ENCODE measurements at regions not wholly inside any gene's neighbourhood (a gene's known extent, or its start where the extent isn't known, plus 50 kb on each side); places are given as distances from the start of the nearest gene placed in this dataset.

DNA sequence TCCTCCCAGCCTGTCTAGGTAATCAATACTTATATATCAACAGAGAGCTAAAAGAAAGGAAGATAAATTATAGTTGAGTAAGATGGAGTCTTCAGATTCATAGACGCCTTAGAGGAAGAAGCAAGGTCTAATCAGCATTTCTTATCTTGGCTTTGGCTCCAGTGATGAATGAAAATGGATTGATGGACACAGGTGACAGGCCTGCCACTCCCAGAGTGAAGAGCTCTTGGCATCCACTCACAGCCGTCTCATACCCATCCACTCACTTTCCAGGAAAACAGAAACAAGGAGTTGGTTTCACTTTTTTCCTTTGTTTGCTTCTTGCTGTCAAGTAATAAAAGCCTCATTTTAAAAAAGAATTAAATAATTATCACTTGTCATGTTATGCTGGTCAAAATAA is 168.2 kb downstream of the MFSD1 start:
- DNase-seq (ENCODE audit: low read depth): no peak

DNA sequence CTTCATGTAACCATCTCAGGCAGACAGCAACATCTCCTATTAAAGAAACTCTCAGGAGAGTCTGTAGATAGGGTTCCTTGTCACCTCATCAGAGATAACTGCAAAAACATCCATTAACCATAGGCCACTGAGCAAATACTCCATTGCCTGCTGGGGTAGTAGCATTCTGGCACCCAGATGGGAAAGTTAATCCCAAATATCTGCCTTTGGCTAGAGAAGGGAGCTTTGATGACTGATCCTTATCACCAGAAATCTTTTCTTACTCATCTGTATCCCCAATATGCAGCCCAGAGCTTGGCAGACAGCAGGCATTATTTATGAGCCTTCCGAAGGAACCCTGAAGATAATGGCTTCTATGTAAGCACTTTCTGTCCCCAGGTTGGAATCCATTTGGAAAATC is 173.1 kb downstream of the MFSD1 start:
- DNase-seq (ENCODE audit: low read depth): no peak

DNA sequence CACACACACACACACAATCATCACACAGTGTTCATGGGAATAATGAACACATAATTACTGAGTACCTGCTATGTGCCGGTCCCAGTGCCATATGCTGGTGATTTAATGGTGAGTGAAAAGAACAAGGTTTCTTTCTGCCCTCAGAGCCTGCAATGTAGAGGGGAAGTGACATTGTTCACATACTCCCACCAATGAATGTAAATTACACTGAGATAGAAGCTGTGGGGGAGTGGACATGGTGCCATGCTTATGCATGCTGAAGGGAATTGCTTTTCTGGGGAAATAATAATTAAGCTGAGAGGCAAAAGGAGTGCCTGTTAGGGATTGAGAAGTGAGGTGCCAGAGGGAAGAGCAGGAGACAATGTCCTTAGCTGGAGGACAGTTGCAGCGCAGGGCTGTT is 175.1 kb downstream of the MFSD1 start:
- no peak for DNase-seq (ENCODE audit: low read depth)

DNA sequence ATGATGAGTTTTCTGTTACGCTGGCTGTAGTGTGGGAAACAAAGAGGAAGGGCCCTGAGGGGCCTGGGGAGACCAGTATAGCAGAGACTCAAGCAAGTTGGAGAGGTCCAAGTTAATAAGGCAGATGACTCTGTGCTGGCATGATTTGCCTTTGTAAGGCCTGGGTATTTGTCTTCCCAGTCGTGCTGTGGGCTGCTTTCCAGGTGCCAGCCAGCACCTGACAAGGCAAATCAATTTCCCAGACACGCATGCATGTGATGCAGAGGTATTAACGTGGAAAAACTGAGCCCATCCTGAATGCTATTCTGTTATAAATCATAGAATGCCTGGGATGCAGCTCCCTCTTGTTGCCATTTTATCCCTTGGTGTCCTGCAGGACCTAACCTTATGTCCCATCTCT is 175.6 kb downstream of the MFSD1 start:
- DNase-seq (ENCODE audit: low read depth): no peak

DNA sequence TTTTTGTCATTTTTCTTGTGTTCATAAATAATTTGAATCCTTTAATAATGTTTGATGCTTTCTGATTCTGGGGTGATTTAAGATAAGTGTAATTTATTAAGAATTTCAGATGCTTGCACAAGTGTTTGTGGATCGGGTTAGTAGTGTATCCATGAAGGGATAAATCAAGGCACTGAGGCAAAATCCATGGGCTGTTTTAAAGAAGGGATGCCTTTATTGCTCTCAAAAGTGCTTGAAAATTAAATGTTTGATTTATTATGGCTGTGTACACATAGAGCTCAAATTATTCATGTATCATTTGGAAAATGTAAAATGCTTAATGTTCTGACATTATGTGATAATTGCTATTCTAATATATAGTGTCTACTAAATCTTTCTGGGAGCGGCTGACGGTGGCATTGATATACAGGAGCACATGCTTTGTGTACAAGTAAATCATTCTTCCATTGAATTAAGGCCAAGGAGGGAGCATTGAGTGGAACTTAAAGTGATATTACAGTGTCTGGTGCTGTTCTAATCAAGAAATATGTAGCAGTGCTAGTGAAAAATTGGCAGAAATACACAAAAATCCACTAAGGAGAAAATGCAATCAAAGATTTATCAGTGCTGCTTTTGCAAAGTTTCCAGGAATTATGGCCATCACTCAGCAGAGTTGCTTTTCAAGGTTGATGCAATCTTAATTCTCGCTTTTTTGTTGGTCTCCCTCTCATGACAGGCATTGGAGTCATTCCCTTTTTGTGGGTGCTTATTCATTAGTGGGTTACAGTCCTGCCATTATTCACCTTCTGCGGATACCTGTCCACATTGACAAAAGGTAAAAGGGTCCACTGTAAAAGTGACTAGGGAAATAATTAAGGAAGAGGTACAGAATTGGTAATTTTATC is 181.6 kb downstream of the MFSD1 start:
- DNase-seq (ENCODE audit: low read depth): no peak

DNA sequence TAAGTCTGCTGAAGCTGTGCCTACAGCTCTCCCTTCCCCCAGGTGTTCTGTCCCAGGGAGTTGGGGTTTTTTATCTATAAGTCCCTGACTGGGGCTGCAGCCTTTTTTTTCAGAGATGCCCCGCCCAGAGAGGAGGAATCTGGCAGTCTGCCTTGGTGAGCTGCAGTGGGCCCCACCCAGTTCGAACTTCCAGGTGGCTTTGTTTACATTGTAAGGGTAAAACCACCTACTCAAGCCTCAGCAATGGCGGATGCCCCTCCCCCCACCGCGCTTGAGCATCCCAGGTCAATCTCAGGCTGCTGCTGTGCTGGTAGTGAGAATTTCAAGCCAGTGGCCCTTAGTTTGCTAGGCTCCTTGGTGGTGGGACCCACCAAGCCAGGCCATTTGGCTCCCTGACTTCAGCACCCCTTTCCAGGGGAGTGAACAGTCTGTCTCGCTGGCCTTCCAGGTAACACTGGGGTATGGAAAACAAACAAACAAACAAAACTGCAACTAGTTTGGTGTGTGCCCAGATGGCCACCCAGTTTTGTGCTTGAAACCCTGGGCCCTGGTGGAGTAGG is 189.4 kb downstream of the MFSD1 start:
- no peak for DNase-seq (ENCODE audit: low read depth)

DNA sequence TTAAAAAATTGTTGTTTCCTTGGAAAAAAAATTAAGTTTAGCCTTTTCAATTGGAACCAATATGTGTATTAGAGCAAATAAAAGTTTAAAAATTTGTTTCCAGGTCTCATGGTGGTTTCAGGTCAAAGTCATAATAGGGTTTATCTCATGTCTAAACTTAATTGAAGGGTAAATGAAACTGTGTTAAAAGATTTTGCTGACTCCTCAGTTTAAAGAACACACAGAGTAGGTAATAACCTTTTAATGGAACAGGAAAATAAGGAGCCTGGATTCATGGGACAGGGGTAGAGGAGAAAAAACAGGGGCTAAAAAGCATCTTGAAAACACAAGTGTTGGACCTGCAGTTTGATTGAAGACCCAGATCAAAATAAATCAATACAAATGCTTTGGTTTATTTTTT is 190.6 kb downstream of the MFSD1 start:
- DNase-seq (ENCODE audit: low read depth): no peak

DNA sequence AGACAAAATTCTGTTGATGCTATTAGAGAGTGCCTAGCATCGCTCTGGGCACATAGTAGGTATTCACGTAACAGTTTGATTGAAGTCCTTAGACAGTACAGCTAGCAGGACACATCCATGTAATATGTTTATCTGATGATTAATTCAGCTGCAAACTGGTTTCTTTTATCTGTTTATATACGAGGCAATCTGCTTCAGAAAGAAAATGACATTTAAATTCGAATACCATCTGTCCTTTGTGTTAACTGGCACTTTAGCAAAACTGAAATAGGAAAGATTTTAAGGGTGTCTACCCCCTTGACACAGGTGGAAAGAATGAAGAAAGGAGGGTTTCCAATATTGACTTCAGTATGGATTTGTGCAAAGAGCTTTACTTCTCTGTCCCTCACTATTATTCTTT is 192.5 kb downstream of the MFSD1 start:
- no peak for DNase-seq (ENCODE audit: low read depth)

DNA sequence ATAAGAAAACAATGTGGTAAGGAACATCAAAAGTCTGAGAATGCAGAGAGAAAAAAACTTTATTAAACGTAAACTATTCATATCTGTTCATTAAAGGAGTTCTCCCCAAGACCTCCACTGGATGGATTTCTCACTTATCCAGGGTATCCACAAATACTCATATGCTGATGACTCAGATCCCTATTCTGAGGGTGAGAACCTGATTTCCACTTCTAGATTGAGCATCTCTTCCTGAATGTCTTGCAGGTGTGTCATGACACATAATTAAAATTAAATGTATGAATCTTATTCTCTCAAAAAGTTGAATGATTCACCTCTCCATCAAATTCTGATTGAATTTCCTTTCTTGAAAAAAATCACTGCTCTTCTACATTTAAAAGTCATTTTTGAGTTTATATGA is 199.9 kb downstream of the MFSD1 start:
- no peak for DNase-seq (ENCODE audit: low read depth)

DNA sequence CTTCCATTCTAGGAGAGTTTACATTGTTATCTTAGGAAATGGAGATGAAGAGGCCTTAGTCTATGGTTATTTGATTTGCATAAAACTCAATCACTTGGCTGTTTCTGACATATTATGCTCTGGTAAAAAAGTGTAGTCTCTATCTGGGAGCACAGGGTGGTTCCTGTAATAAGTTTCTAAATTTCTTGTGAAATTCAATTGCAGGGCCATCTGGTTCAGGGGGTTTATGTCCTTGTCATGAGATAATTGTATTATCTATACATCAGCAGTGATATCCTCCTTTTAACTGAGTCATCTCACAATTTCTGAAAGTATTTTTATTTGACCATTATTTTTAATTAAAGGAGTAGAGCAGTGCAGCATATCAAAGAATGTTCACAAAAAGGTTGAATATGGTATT is 203.3 kb downstream of the MFSD1 start:
- DNase-seq (ENCODE audit: low read depth): no peak

DNA sequence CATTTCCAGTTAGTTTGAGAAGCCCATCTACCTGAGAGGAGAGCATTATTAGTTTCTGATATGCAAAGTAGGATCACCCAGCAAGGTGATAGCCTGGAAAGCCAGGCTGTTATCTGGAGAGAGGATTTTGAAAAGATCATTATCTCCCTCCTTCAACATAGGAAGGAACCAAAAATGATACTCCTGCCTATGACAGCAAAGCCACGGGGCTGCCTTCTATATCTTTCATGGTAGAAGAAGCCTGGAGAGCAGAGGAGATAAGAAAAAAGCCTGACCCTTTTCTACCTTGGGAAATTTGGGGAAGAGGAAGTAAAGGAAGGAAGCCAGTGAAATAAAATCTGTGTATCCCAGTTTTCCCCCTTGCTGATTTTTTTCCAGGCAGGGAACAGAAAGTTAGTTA is 205.5 kb downstream of the MFSD1 start:
- DNase-seq (ENCODE audit: low read depth): no peak

DNA sequence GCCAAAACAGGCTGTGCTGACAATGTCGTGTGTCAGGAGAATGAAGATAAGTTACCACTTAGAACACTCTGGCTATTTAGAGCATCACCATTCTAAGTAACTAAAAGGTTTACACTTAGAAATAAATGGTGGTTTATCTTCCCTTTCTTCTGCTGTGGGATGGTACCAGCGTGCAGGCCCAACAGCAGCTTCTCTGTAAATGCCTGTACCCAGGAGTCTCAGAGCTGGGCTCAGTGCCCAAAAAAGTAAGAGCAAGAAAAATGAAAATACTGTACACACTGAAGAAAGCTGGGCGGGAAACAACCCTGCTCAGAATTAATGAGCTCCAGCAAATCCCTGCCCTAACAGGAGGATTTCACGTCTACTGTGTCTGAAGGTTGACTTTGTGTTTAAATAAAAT is 206.5 kb downstream of the MFSD1 start:
- no peak for DNase-seq (ENCODE audit: low read depth)

DNA sequence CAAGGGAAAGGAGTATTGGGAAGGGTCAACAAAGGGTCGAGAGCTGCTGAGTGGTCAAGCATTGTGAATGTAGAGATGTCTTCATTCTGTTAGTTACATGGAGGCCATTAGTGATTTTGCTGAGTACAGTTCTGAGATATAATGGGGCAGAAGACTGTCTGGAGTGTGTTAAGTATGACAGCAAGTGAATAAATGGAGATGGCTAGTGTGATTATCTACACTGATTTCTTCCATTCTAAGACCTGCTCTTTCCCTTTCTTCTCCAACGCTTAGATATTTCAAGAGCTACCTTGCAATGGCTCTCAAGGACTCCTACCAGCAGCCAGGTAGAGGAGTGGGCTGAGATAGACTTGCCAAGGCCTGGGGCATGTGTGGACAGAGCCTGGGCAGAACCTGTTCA is 216.5 kb downstream of the MFSD1 start:
- no peak for DNase-seq (ENCODE audit: low read depth)

DNA sequence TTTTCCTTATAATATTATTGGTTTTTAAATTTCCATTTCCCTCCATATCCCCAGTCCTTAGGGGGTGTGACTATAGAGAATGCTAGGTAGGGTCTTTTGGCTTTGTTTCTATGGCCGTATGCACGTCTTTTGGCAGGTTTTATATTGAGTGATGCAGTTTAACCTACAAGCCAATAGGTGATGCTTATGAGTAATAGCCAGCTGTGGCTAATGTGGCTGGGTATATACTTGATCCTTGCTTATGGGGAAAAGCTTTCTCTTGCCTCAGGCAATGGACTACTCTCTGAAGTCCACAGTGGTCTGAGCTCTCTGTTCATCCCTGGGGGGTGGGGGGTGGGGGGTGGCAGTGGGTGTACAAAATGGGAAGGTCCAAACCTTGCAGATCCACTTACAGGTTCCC is 223.9 kb downstream of the MFSD1 start:
- DNase-seq (ENCODE audit: low read depth): no peak

DNA sequence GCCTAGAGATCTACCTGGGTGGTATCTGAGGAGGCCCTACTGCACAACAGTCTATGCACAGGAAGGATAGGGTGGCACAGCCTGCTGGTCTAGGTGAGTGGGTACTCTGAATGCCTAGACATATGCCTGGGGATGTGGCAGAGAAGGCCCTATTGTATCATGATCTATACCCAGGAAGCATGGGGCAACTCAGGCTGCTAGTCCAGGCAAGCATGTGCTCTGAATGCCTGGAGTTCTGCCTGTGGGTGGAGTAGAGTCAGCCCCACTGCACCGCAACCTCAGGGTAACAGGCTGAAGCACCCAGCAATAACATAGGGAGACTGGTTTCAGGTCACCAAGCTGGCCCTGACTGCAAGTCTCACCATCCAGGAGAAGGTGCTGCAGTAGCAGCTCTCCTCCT is 224.7 kb downstream of the MFSD1 start:
- no peak for DNase-seq (ENCODE audit: low read depth)

DNA sequence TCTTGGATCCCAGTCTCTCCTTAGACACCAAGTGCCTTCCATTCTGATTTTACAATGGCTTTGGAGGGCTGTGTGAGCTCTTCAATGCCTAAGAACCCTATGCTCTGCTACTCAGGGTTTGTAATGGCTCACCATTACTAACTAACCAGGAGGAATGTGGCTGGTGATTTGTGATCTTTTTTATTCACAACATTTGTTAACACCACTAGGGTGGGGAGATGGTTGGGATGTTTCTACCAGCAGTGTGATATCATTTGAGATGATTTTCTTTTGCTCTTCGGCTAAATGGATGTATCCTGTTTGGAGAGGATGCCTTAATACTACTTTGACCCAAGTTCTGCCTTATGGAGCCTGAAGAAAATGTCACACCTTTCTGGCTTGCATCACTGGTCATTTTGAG is 226.9 kb downstream of the MFSD1 start:
- no peak for DNase-seq (ENCODE audit: low read depth)

DNA sequence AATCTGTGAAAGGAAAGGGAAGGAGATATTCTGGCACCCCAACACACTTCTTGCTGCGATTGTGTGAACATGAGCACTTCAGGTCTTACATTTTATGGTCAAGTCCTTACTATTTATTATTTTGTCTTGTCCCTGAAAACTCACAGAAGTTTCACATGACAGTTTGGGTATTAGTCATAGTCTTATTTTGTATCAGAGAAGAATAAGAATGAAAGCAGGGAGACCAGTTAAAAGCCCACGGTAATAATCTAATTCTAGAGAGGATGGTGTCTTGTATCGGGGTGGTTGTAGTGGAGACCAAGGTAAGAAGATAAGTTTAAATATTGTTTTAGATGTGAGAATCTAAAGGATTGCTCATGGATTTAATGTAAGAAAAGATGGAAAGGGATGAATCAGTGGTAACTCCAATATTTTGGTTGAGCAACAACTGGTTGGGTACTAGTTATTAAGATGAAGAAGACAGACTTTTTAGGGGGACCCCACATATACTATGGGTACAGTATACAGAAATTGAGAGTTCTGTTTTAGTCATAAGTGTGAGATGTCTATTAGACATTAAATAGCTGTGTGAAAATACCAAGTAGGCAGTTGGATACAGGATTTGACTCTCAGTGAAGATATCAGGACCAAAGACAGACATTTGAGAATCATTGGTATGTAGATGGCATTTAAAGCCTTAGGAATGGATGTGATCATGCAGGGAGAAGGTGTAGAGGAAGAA is 227.6 kb downstream of the MFSD1 start:
- DNase-seq (ENCODE audit: low read depth): no peak

DNA sequence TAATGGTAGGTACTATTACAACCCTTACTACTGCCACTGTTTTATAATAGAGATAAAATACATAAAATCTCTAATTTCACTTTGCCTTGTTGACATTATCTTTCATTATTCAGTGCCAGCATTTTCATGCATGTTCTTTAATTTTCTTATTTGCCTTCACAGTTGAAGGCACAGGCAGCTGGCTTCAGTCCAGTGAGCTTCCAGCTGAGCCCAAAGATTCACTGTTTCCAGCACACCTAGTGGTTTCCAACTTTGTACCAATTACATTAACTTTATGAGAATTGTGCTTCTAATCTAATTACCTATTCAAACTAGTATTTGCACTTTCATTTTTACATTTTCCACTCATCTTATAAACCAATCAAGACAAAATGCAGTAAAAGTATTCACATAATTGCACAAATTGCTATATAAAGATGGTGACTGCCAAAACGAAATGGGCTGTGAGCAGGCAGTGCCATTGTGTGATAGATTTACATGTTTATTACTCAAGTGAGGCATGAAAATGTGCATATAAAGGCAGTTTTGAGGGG is 228.3 kb downstream of the MFSD1 start:
- DNase-seq (ENCODE audit: low read depth): no peak

DNA sequence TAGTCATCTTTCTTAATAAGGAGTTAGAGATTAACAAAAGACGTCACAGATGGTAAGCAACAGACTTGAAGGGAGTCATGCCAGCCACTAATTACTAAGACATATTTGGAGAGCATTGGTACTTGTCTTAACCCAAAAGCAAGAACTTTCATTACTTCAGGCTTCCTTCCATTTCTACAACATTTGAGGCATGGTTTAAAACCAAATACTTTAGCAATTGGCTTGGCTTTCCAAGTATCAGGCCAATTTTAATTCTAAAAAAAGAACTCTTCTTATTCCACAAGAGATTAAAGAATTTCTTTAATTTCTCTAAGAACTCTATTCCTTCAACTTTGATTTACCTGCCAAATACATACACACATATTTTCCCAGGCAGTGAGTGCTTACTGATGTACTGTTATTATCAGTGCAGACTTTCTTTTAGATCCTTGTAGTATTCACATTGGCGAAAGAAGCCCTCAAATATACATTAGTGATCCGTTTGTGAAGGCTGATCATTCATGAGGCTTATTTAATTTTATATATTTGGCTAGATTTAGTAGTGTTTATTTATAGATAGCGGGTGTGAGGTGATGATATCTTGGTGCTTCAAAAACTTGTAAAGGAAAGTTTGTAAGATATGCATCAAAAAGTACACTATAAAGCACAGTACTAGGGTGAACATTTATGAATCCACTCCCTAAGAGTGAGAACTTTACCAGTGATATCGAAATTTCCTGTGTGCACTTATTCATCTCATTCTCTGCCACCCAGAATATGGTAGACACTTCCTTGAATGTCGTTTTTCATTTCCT is 229.2 kb downstream of the MFSD1 start:
- DNase-seq (ENCODE audit: low read depth): no peak

DNA sequence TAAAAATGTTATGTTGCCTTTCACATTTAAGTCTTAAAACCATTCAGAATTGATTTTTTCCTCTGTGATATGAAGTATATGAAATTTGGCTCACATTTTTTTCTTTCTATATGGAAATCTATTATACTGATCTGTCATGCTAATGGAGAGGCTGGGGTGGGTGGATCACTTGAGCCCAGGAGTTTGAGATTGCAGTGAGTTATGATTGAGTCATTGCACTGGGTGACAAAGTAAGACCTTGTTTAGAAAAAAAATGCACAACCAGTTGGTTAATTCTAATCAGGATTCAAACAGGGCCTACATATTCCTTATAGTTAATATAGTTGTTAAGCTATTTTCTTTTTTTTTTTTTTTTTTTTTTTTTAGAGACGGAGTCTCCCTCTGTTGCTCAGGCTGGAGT is 230.5 kb downstream of the MFSD1 start:
- no peak for DNase-seq (ENCODE audit: low read depth)

DNA sequence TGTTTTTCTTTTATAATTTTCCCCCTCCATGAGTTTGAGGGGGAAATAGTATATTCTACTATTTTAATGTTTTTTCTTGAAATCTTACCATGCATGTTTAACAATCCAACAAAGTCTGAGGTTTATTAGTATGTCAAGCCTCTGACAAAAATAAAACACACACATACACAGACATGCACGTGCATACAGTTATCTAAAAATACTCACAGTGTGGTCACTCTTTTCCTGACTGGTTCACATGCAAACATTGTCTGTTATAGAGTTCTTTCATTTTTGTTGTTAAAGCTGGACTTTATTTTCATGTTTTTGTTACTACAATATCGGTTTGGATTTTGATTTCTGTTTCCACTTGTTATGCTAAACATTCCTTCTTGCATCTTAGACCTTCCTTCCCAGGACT is 236.6 kb downstream of the MFSD1 start:
- no peak for DNase-seq (ENCODE audit: low read depth)

DNA sequence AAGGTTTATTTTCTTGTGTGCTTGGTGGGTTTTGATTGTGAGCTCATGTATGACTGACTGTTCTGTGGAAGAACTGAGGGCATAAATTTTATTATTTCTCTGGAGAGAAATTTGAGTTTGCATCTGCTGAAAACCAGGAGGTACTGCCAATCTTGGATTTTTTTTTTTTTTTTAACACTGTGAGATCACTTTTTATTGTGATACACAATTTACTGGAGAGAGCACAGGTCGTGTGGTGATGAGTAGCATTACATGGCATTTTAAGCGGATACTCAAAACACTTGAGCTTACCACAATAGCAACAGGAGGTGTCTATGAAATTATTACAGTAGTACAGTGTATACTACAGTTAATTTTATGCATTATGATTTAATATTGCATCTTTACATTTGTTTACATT is 237.4 kb downstream of the MFSD1 start:
- DNase-seq (ENCODE audit: low read depth): no peak

Measured in non-pigmented ciliary epithelial cell (primary cell).